ENCODE measurements at regions not wholly inside any gene's neighbourhood (a gene's known extent, or its start where the extent isn't known, plus 50 kb on each side); places are given as distances from the start of the nearest gene placed in this dataset.

DNA sequence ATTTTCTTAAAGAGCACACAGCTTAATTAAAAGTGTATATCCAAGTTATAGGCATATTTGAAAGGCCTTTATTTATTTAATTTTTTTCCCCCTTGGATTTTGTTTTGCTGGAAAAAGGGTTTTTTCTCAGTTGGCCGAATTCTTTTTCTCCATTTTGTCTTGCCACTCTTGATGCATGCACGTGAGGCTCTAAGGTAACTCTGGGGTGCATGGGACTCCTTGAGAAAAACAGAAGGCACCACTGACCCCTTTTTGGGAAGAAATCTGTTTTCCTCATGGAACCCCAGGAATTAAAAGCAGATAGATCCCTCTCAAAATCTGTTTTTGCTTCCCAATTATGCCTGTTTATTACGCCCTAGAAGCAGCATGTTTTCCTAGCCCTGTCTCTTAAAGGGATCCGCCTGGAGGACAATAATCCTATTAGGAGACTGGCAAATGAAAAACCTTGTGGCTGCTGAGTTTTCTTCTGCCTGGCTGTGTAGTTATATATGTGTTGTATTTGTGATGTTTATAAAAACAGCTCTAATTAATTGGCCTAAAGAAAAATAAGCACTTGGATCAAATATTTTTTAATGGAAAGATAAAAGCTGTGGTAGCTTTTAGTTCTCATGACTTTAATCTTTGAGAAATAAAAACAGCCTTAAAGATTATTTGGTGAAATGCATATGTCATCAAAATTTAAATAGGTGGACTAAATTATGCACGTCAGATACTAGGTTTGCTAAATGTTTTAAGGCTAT is 435.1 kb upstream of the CDH9 start:
- H3K36me3 ChIP-seq (ENCODE audit: insufficient read depth), result no peaks in the 10 kb centered on the region
- no peaks in the 10 kb centered on the region for H3K79me2 ChIP-seq (ENCODE audit: insufficient read depth, low read depth)
- no peak overlapping the region for H2AFZ ChIP-seq (ENCODE audit: low read depth)
- no peak overlapping the region for H3K9ac ChIP-seq
- no peak overlapping the region for H3K27ac ChIP-seq
- H3K27me3 ChIP-seq (ENCODE audit: insufficient read depth, low read depth), result no peaks in the 10 kb centered on the region
- peaks cover 14% of the 10 kb centered on the region for H3K4me1 ChIP-seq (ENCODE audit: low read depth, poor library complexity, severe bottlenecking)
- H3K4me2 ChIP-seq, result no peak overlapping the region
- H3K4me3 ChIP-seq (IDR thresholded peaks at IDR 0.05; ENCODE audit: insufficient read depth, low read depth, low read length), result no peak overlapping the region
- TF ChIP-seq, protein P1, sequence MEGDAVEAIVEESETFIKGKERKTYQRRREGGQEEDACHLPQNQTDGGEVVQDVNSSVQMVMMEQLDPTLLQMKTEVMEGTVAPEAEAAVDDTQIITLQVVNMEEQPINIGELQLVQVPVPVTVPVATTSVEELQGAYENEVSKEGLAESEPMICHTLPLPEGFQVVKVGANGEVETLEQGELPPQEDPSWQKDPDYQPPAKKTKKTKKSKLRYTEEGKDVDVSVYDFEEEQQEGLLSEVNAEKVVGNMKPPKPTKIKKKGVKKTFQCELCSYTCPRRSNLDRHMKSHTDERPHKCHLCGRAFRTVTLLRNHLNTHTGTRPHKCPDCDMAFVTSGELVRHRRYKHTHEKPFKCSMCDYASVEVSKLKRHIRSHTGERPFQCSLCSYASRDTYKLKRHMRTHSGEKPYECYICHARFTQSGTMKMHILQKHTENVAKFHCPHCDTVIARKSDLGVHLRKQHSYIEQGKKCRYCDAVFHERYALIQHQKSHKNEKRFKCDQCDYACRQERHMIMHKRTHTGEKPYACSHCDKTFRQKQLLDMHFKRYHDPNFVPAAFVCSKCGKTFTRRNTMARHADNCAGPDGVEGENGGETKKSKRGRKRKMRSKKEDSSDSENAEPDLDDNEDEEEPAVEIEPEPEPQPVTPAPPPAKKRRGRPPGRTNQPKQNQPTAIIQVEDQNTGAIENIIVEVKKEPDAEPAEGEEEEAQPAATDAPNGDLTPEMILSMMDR (conservative IDR thresholded peaks at IDR 0.05; ENCODE audit: low read depth, low read length), result no peak
- H4K20me1 ChIP-seq (ENCODE audit: insufficient read depth), result no peaks in the 10 kb centered on the region

DNA sequence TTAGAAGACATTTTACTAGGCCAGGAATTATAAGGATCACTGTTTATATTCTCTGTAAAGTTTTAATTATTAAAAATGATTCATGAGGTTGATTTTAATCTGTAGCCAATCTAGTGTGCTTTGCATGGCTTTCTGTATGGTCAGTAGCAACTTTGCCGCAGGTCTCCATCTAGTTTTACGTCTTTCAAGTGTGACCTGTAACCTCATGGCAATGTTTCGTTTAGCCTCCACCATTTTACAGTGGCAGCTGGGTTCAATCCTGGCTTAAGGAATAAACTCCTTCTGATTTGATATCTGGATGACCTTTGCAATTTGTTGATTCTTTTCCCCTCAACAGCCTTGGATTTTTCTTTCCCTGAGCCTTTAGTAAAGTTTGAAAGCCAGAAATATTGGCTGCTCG is 434.5 kb upstream of the CDH9 start:
- H2AFZ ChIP-seq (ENCODE audit: low read depth), result no peak overlapping the region
- H3K36me3 ChIP-seq (ENCODE audit: insufficient read depth), result no peaks in the 10 kb centered on the region
- H3K4me2 ChIP-seq, result no peak overlapping the region
- H3K9ac ChIP-seq, result no peak overlapping the region
- H3K79me2 ChIP-seq (ENCODE audit: insufficient read depth, low read depth), result no peaks in the 10 kb centered on the region
- TF ChIP-seq, protein P1 (conservative IDR thresholded peaks at IDR 0.05; ENCODE audit: low read depth, low read length), result no peak
- peaks cover 20% of the 10 kb centered on the region for H3K4me1 ChIP-seq (ENCODE audit: low read depth, poor library complexity, severe bottlenecking)
- H3K27ac ChIP-seq, result no peak overlapping the region
- no peaks in the 10 kb centered on the region for H3K27me3 ChIP-seq (ENCODE audit: insufficient read depth, low read depth)
- no peaks in the 10 kb centered on the region for H4K20me1 ChIP-seq (ENCODE audit: insufficient read depth)
- H3K4me3 ChIP-seq (IDR thresholded peaks at IDR 0.05; ENCODE audit: insufficient read depth, low read depth, low read length), result no peak overlapping the region

DNA sequence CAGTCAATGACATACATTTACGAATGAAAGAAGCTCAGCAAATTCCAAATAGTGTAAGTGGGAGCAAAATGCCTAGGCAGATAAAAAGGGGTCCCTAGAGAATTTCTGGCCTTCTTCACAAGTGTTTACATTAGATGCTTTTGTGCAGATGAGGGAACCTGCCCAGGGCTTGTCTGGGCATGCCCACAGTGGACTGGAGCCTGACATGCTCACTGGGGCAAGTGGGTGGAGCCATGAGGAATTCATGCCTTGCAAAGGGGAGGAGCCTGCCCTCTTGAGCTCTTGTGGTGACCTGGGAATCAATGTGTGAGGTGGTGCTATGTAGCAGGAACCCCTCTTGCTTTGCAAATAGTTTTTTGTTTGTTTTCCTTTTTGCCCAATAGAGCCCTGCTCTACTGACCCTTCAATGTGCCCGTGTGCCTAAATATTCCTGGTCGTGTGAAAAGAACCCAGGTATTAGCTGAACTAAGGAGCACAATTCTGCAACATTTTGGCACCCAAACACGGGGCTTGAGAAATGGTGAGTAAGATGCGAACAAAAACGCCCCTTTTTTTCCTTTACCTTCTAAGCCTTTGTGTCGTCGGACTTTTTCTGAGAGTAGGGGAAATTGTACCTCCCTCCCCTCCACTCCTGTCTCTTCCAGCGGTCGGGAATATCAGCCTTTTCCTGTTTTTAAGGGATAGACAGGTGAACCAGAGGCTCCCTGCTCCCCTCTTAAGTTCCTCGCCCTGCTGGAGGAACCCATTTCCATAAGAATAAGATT is 433.8 kb upstream of the CDH9 start:
- no peaks in the 10 kb centered on the region for H3K27me3 ChIP-seq (ENCODE audit: insufficient read depth, low read depth)
- no peaks in the 10 kb centered on the region for H3K79me2 ChIP-seq (ENCODE audit: insufficient read depth, low read depth)
- no peaks in the 10 kb centered on the region for H4K20me1 ChIP-seq (ENCODE audit: insufficient read depth)
- no peak overlapping the region for H3K27ac ChIP-seq
- H2AFZ ChIP-seq (ENCODE audit: low read depth), result no peak overlapping the region
- H3K4me2 ChIP-seq, result no peak overlapping the region
- TF ChIP-seq, protein P1 (conservative IDR thresholded peaks at IDR 0.05; ENCODE audit: low read depth, low read length), result no peak
- H3K4me1 ChIP-seq (ENCODE audit: low read depth, poor library complexity, severe bottlenecking), result peaks cover 27% of the 10 kb centered on the region
- H3K36me3 ChIP-seq (ENCODE audit: insufficient read depth), result no peaks in the 10 kb centered on the region
- no peak overlapping the region for H3K9ac ChIP-seq
- H3K4me3 ChIP-seq (IDR thresholded peaks at IDR 0.05; ENCODE audit: insufficient read depth, low read depth, low read length), result no peak overlapping the region

DNA sequence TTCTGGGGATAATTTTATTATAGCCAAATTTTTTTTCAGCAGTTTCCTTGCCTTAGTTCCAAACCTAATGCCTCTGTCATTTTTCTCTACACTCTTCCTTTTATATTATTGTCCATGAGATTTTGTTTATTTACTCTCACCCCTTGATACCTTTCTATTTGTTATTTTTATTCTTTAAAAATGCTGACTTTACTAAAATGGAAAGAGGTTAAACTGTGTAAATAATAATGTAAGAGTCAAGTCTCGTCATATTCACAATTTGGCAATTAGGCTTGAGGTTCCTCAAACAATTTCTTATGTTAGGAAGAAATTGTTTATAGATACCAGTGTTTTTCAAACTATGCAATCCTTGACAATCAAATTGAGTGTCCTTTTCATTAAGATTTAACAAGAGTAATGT is 428.6 kb upstream of the CDH9 start:
- H3K27ac ChIP-seq, result no peak overlapping the region
- peaks cover 70% of the 10 kb centered on the region for H3K4me1 ChIP-seq (ENCODE audit: low read depth, poor library complexity, severe bottlenecking)
- H2AFZ ChIP-seq (ENCODE audit: low read depth), result no peak overlapping the region
- no peaks in the 10 kb centered on the region for H3K36me3 ChIP-seq (ENCODE audit: insufficient read depth)
- H4K20me1 ChIP-seq (ENCODE audit: insufficient read depth), result no peaks in the 10 kb centered on the region
- H3K9ac ChIP-seq, result no peak overlapping the region
- TF ChIP-seq, protein P1 (conservative IDR thresholded peaks at IDR 0.05; ENCODE audit: low read depth, low read length), result no peak
- peak overlapping the region; percentile 65; the same call in 1 of the 2 replicates for H3K4me2 ChIP-seq
- no peaks in the 10 kb centered on the region for H3K27me3 ChIP-seq (ENCODE audit: insufficient read depth, low read depth)
- H3K4me3 ChIP-seq (IDR thresholded peaks at IDR 0.05; ENCODE audit: insufficient read depth, low read depth, low read length), result no peak overlapping the region
- no peaks in the 10 kb centered on the region for H3K79me2 ChIP-seq (ENCODE audit: insufficient read depth, low read depth)
